ENCODE measurements at regions not wholly inside any gene's neighbourhood (a gene's known extent, or its start where the extent isn't known, plus 50 kb on each side); places are given as distances from the start of the nearest gene placed in this dataset.

DNA sequence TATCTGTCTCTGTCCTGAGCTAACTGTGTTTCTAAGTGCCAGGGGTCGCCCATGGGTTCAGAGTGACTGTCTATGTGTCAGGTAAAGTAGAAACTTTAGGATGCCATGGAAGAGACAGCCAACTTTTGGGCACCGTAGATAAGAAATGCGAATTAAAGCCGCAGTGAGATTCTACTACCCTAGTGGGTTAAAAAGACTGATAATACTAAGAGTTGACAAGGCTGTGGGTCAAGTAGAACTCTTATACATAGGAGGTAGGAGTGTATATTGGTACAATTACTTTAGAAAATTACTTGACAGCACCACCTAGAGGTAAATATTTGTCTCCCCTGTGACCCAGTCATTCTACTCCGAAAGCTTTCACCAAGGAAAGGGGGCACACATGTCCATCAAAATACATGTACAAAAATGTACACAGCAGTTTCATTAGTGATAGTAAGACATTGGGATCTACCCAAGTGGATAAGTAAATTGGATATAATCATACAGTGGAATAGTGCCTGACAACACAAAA is 371.3 kb downstream of the SLC4A3 start:
- peak; percentile 28 for DNase-seq (ENCODE audit: low spot score)

GRCh38 chr2:220000080-220000479 is 372.6 kb downstream of the SLC4A3 start:
- no peak for DNase-seq (ENCODE audit: low spot score)

DNA sequence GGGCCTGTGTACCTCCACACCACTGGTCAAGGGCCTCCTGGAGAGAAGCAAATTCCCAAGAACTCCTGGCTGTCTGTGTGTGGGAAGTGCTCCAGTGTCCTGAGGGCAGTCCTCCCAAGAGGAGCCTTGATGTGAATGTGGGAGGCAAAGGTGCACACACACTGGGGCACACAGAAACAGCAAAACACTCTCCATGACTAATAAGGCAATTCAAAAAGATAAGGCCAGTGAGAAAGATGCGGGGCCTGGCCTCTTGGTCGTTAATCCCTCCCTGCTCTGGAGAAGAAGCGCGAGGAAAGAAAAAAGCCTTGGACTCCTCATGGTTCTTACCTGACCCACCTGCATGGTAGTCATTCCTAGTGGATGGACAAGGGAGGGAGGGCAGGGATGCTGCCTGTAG is 373.2 kb downstream of the SLC4A3 start:
- DNase-seq (ENCODE audit: low spot score), result no peak

GRCh38 chr2:220001751-220002150 is 374.3 kb downstream of the SLC4A3 start:
- DNase-seq (ENCODE audit: low spot score), result no peak

- no peak for DNase-seq (ENCODE audit: low spot score)
Observed at GRCh38 chr2:220002251-220002650, 374.8 kb downstream of the SLC4A3 start.

DNA sequence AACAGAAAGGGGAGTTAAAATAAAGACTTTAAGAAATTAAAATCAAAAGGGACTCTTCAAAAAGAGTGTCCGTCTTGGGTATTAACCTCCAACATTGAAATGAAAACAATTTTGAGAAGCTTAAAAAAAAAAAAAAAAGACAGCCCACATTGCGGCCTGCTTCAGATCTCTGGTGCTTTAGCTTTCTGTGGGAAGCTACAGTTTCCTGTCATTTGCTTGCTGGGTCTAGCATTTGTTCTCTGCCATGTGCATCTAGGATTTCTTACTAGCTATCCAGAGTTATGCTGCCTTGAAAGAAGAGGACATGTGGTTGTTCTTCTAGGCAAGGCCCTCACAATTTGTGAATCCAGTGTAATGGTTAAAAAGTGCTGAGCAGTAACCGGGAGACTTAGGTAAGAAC is 375.3 kb downstream of the SLC4A3 start:
- no peak for DNase-seq (ENCODE audit: low spot score)

DNA sequence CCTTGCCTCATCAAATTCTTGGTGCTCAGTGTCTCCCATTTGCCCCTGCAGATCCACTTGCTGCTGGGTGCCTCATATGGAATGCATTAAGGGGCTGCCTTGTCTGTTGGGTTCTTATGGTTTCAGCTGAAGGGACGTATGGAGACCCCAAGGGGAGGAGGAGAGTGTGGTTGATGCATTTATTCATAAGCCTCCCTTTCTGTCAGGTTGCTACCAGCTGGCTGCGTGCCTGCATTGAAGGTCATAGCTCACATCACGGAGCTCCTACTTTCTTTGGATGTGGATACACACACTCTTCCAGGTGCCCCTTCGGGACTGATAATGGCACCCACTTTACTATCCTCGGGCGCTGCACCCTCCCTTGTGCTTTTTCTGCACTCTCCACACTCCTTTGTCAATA is 377.9 kb downstream of the SLC4A3 start:
- DNase-seq (ENCODE audit: low spot score), result no peak

- DNase-seq (ENCODE audit: low spot score), result no peak
Observed at GRCh38 chr2:220006152-220006621, 378.8 kb downstream of the SLC4A3 start.

DNA sequence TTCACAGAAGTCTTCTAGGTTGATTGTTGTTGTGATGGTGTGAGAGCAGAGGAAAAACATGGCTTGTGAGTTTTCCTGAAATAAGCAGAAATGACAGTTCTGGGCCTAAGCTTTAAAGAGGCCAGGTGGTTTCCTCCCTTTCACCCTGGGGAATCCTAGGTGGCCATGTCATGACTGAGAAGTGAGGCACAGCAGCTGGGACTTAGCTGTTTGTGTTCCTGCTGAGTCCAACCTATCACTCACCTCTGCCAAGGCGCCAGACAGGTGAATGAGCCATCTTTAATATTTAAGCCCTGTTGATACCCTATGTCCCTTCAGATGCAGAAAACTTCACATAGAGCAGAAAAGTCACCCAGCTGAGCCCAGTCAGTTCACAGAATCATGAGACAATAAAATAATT is 384.4 kb downstream of the SLC4A3 start:
- DNase-seq (ENCODE audit: low spot score), result no peak

- no peak for DNase-seq (ENCODE audit: low spot score)
Observed at GRCh38 chr2:220014961-220015360, 387.5 kb downstream of the SLC4A3 start.

DNA sequence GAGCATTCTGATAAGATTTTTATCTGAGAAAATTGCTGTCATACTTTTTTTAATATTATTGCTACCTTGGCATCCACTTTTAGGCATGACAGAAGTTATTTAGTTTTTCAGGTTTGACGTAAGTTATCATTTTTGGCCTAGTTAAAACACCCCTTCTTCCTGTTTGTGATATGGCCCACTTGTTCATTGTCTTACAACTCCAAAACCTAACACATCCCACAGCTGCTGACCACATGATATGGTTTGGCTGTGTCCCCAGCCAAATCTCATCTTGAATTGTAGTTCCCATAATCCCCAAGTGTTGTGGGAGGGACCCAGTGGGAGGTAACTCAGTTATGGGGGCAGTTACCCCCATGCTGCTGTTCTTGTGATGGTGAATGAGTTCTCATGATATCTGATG is 388.1 kb downstream of the SLC4A3 start:
- no peak for DNase-seq (ENCODE audit: low spot score)

DNA sequence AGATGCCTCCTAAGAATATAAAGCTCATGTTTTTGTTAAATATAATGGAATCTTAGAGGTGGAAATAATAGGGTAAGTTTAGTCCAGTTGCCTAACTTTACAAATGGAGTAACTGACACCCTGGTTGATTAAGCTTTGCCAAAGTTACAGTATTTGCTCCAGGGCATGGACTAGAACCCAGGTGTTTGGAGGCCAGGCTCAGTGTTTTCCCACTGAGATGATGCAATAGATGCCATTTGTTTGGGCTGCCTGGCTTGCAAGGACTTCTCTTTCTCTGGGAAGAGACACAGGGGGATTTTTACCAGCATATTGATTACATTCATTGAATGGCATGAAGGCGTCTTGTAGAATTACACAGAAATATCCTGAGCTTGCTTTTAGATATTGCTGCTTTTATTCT is 397.8 kb downstream of the SLC4A3 start:
- DNase-seq (ENCODE audit: low spot score), result no peak

DNA sequence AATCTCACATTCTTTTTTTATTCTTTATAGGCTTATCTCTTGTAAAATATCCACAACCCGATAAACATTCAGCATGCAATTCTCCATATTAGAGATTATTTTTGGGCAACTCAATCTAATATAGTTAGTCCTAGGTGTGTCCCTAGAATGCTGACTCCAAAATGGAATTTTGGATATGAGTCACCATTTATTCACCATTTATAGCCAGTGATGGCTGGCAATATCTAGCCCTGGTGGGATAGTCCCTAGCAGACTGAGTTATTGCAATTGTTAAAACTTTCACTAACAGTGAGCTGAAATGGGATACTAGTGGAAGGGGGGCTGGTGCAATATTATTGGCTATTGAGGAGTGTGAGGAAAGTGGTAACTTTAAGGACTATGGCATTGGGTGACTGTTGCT is 401.6 kb downstream of the SLC4A3 start:
- no peak for DNase-seq (ENCODE audit: low spot score)

GRCh38 chr2:220033546-220033945 is 406.1 kb downstream of the SLC4A3 start:
- DNase-seq (ENCODE audit: low spot score), result no peak

DNA sequence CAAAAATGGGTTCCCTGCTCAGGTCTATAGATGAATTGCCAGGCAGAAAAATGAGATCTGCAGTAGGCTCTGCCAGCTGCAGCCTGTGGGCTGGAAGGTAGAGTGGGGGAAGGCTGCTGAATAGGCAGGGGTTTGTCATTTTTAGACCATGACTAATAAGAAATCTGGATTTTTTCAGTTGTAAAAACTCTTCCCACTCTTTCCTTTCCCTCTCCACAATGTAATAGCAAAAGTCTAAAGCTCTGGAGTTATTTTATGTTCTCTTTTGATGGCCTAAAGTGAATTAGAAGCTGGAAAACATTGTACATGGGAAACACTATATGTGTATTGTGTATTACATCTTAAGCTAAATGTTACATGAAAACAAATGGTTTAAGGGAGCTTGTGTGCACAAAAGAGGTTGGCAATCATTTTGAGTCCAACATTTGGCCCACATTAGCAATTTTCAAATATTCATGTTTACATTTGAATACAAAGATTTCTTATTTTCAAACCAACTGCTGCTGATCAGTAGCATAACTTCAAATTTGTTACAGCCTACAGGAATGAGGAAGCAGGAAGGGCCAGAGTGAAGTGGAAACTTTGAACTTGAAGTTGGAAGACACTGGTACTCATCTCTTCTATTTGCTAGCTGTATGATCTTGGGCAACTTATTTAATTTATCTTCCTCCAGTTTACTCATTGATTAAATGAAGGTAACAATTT is 407.1 kb downstream of the SLC4A3 start:
- DNase-seq (ENCODE audit: low spot score), result no peak

DNA sequence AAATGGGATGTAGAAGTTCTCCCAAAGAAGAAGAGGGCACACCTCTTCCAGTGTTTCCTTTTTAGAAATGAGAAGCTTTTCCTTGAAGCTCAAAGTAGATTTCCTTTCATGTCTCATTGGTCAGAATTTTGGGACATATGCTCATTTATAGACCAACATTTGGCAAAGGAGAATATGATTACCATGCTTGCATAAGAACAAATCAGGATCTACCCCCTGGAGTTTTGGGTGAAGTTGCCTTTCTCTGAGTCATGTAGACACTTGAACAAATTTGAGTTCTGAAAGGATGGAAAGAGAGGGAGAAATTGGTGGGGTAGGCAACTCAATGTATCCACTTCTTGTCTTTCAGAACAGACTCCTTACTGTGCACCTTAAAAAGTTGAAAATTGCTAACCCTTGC is 409.0 kb downstream of the SLC4A3 start:
- no peak for DNase-seq (ENCODE audit: low spot score)

- DNase-seq (ENCODE audit: low spot score), result no peak
Observed at GRCh38 chr2:220040346-220040745, 412.9 kb downstream of the SLC4A3 start.

- no peak for DNase-seq (ENCODE audit: low spot score)
Observed at GRCh38 chr2:220041447-220041846, 414.0 kb downstream of the SLC4A3 start.

GRCh38 chr2:220043155-220043989 is 415.9 kb downstream of the SLC4A3 start:
- no peak for DNase-seq (ENCODE audit: low spot score)

DNA sequence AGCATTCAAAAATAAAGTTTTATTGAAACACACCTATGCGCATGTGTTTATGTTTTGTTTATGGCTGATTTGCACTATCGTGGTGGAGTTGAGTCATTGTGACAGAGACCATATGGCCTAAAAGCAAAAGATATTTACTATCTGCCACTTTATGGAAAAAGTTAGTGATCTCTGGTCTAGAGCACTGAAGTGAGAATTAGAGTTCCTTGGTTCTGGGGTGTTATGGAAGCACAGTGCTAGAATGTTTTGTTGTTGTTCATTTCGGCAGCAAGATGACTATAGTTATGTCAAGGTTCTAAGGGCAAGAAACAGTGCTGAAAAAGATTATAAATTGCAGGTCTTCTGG is 416.5 kb downstream of the SLC4A3 start:
- no peak for DNase-seq (ENCODE audit: low spot score)

DNA sequence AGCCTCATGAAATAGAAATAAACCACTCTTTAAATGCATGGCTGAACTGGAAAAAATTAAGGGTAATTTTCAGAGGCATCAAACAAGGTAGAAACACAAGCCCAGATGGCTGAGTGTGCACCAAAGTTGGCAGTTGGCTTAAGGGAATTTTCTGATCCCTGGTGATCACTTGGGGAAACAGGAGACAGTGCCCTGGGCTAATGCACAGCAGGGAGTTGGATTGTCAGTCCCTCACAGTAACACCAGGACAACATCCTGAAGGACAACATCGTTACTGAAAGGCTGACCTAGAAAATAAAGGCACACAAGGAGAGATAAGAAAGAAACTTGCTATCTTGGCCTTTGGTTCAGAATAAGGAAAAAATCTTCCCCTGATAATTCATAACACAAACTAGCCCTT is 417.0 kb downstream of the SLC4A3 start:
- DNase-seq (ENCODE audit: low spot score), result peak; percentile 17

DNA sequence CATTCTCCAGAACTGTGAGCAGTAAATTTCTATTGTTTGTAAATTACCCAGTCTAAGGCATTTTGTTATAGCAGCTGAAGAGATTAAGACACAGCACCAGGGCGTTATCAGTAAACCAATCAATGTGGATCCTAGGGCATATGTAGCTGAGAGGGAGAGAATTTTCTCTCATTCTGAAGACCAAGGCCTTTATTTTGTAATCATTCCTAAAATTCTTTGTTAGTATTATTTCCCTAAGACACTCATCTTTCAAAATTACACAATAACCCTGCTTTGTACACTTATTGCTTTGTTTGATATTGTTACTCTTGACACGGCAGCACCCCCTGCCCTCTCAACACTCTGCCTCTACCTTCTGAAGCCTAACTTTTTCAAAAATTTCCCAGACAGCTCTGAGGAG is 419.1 kb downstream of the SLC4A3 start:
- no peak for DNase-seq (ENCODE audit: low spot score)

DNA sequence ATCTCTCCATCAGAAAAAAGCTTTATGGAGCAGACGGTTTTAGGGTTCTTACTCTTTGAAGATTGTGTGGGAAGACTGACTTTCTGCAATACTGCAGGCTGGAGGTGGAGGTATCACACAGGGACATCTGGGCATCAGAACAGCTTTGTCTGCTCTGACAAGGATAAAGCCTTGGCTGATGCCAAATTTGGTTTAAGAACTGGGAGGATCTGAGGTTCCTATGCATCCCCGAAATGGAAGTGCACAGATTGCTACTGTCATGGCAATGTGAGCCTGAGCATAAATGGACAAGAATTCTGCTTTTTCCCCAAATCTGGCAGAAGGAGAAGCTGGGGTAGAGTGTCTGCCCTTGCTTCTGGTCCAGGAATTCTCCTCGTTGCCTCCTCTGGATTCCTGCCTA is 424.3 kb downstream of the SLC4A3 start:
- no peak for DNase-seq (ENCODE audit: low spot score)

Measured in iPS-NIHi11 (cell line).